Stimulated activated CD4-positive, alpha-beta T cell treated with anti-CD3 and anti-CD28 coated beads, Interleukin-2, amount 100 ng/mL, for 4 hours (primary cell): ENCODE measurements at regions not wholly inside any gene's neighbourhood (a gene's known extent, or its start where the extent isn't known, plus 50 kb on each side); places are given as distances from the start of the nearest gene placed in this dataset.

Experiments
- DNase-seq: peaks from one replicate; pipeline ENCODE4 v3.0.0-alpha.2; 2020; ENCODE audit warnings: low read depth

DNA sequence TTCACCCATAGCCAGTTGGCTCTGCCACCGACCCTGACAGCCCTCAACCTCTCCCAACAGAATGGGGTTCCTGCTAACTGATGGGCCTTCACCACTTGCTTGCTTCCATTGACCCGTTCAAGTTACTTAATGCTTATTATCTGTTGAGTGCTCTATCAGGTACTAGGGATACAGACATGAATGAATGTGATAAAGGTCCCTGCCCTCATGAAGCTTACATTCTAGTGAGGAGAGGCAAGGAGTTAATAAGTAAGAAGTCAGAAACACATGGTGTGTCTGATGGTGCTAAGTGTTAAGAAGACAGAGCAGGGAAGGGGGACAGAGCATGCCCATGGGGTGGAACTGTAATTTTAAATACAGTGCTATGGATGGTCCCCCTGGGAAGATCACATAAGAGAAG lies 107.5 kb upstream of the JUN start:
- DNase-seq = no peak

DNA sequence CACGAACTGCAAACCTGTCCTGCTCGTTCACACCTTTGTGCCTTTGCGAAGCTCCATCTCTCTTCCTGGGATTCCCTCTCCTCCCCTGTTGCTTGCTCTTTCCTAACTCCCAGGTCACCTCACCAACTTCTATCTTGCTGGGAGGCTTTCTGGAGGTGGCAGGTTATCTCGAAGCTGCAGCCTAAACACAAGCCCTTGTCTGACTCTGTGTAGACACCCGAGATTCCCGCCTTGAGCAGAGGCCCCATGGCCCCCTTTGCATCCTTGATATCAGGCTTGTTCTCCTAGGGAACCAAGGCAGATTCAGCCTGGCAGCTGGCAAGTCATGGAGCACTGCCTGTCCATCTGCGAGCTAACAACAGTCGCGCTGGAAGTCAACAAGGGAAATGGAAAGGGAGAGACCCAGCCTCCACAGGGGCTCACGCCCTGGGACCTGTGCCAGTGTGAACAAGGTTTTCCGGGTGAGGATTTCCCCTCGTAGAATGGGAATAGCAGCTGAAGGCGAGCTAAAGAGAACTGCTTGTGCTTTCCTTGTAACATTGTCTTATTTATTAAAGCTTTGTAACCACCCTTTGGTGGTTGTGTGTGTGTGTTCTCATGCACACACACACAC lies 109.5 kb upstream of the JUN start:
- DNase-seq = no peak

DNA sequence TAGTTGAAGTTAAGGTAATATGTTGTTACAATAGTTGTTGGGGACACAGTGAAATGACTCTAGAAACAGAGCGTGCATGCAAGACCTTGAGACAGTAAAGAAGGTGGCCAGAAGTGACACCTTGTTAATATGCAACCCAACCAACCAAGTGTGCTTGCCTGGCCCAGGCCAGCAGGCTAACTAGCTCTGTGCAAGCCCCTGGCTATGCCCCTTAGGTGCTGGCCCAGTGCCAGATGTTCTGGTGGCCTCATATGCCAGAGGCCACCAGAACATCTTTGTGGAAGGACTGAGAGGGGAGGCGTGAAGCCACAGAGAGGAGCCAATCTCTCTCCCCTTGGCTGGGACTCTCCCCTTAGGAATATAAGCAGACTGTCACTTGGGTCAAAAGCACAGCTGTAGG lies 111.2 kb upstream of the JUN start:
- no peak for DNase-seq

DNA sequence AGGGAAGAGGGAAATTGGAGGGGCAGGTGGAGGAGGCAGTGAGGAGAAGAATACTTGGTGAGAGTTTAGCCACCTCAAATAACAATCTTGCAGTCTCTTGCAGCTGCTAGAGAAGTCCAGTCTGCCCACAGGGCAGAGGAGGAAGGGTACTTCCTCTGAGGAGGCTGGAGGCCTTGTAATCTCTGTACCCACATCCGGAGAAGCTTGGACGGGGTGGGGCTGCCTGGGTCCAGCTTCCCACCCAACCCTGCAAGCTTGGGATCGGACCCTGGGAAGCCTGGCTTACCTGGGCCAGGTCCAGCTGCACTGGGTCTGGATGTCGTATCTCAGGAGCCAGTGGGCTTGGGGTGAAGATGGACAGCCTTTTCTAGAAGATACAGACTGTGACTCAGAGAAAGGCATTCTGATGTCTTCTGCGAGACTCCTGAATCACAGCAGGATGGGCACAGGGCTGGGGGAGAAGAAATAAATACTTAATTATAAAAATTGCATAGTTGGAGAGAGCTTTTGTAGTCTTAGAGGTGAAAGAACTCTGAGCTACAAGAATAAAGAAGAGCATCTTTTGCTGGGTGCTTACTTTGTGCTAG lies 111.8 kb upstream of the JUN start:
- DNase-seq = no peak

DNA sequence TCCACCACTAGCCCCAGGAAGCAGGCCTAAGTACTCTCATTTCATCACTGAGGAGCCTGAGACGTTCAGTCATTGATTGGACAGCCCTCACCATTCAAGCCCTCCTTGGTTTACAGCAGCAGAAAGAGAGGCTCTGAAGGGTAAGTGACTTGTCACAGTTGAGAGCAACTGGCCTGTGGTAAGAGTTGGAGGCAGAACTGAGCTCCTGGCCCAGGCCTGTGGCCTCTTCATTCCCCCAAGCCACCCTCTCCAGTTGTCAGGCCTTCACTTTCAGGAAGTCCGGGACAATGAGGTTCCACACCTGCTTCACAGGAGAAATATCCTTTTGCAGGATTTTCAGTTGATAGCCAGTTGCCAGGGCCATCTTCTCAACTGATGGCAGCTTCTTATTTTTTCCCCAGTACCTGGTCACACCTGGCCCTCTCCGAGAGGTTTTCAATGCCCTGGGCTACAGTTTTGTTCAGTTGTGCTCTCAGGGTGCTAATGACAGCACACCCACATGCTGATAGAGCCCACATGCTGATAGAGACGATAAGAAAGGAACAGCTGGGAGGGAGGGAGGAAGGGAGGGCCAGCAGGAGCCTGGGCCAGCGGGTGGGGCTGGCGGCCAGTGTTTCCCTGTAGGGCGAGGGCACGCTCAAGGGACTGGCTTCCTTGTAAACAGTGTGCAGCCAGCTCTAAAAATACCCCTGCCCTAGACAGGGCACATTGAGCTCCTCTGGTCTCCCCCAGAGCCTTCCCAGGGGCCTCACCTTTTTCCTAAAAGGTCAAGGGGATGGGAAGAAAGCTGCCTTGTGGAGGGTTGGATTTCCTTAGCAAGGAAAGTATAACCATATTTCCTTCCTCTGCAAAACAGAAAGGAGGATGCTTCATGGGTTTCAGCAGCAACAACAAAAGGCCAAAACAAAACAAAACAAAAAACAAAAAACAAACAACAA lies 112.7 kb upstream of the JUN start:
- DNase-seq = no peak

DNA sequence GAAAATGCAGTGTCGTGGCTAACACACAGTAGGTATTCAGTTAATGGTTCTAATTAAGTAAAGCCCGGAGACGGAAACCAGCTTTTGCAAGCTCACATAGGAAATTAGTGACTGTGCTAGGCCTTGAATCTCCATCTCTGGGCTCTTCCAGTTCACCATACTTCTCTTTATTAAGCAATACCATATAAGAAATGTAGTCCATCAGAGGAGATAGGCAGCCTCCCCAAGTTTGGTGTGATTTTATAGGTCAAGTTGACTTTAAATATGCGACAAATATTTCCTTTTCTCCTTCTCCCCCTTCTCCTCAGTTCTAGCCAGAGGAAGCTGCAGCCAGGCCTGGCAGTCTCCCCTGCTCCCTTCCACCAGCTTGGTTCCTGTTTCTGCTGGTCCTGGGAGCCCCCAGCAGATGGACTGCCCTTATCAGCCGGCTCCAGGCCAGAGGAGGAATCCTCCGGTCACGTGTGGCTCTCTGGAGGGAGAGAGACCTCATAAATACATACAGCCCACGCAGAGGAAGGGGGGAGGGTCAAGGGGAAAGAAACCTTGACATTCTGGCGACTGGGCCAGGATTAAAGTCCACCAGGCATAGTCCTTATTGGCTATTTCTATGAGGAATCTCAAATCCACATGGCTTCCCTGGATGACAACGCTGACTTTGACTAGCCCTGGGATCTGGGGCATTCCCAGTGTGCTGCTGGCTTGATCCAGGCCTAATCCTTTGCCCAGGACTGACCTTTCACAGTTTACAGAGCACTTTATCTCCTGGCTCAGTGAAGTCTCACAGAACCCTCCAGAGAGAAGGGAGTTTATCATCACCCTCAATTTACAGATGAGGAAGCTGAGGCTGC lies 115.1 kb upstream of the JUN start:
- no peak for DNase-seq

DNA sequence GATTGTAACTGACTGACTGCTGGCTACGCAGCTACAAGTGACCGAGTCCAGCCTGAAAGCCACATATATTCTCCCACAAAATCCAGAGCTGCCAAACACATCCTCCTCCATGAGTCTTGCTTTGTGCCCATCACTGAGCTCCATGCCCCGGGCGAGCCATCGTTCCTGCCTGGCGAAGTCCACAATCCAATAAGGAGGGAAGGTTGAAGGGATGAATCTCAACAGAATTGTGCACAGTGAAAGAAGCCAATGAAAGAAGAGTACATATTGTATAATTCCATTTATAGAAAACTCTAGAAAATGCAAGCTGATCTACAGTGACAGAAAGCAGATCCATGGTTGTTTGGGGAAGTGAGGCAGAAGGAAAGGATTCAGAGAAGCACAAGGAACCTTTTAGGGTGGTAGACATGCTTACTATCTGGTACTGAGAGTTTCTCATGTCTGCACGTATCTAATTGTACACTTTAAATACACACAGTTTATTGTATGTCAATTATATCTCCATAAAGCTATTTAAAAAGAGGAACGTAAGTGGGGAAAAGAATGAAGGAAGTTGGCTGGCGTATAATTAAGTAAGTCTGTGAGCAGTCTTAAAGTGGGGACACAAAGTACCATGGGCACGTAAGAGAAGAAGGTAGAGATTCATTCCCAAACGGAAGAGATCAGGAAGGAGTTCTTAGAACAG lies 115.9 kb upstream of the JUN start:
- DNase-seq = no peak

DNA sequence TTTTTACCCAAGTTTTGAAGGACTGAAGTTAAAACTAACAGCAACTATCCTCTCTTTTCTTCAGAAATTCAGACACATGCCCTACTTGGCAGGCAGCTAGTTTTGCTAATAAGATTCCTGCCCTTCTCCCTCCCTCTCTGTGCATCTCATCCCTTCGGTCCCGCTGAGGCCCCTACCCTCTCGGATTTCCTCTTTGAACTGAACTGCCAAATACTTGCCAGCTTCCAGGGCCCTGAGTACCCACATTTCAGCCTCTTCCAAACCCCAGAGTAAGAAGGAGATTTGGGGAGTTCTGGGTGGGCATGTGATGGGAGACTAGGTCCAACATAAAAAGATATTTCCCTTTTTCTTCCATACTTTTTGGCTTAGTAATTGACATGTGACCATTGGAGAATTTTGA lies 116.5 kb upstream of the JUN start:
- DNase-seq = no peak

DNA sequence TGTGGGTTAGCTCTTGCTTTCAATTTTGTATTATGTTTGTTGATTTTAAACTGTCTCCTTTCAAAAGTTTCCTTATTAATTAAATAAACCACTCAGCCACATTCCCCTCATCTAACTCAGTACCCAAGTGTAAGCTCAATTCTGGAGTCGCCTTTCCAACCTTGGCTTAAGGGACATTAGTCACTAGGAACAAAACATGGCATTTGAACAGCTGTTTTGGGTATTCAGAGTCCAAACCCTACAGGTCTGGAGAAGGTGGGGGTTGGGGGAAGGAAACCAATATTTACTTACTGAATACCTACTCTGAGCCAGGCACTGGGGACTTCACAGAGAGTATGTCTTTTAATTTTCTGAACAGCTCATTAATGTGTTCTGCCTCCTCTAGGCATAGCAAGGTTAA lies 117.2 kb upstream of the JUN start:
- no peak for DNase-seq

DNA sequence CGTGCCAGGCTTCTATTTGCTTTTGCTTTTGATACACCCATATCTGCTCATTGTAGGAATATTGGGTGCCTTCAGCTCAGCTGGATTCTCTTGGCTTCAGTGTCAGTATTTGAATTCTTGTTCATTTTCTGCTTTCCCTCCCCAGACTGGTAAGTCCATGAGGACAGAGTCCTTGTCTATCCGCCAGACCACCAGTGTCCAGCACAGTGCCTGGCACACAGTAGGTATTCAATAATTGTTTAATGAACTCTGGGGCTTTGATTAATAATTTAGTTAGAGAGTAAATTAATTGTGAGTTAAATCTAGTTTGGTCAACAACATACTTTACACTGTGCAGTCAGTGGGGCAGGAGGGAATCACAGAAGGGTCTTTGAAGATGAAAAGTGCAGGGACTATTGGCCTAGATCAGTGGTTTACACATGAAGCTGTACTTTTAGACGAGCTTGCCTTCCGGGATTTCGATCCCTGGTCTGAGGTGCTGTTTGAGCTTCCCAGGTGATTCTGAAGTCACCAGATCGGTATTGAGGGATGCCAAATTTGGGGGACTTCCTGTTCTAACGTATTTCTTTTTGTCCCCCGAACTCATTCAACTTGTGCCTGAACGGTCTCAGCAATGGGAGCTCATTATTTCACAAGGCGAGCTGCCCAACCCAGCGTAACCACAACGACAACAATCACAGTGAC lies 119.1 kb upstream of the JUN start:
- DNase-seq = no peak

DNA sequence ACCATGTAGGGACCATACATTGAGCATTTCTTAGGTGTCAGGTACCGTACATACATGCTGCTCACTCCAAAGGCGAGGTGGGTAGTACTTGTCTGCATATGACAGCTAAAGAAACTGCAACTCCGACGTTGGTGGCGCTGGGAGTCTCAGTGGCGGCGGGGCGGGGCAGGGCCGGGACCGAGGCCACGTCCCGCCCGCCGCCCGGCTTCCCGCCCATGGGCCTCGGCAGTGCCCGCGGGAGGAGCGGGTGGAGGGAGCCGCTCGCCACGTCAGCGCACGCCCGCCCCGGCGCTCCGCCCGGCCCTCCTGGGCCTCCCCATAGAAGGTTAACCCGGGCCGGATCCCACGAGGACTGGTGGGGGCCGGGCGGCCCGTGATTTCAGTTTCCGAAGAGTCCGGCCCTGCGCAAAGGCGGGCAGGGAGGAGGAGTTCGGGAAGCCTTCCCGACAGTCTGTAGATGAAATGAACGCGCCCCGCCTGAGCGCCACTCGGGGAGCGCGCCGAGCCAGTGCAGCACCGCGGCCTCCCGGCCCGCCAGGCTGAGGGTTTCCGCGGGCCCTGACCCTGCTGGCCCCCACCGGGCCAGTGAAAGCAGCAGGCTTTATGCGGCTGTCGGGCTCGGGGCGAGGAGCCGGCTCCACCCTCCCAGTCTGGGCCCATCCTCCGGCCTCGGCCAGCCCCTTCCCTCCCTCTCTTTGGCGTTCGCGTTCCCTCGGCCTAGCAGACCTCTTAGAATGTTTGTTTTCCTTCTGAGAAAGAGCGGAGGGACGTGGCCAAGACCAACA lies 119.9 kb upstream of the JUN start:
- peak; percentile 62 for DNase-seq

DNA sequence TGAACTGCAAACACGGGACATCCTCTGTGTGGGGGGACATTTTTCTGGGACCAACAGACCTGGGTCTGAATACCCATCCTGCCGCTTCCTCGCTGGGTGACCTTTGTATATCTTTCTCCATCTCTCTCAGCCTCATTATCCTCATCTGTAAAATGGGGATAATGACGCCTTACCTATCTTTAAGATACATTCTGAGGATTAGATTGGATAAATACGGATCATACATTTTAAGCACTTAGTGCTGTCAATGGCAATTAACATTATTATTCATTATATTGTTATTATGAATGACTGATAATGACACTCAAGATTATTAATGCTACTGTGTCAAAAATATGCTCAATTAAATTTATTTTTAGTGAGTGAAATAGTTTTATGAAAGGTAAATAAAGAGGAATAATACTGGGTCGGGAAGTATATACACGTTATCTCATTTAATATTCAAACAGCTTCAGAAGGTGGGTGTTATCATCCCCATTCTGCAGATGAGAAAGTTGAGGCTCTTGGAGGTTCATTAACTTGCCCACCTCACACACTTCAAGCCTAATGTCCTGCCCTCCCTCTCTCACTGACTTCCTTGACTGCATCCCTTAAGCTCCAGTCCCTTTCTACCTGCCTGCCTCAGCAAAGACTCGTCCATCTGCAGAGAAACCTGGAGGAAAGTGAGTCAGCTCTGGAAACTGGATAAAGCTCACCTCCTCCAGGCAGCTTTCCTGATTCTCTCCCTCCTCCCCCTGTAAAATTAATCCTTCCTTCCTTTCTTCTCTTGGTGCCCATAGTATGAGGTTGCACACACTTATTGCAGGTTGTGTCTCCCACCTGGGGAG lies 120.7 kb upstream of the JUN start:
- DNase-seq = no peak

DNA sequence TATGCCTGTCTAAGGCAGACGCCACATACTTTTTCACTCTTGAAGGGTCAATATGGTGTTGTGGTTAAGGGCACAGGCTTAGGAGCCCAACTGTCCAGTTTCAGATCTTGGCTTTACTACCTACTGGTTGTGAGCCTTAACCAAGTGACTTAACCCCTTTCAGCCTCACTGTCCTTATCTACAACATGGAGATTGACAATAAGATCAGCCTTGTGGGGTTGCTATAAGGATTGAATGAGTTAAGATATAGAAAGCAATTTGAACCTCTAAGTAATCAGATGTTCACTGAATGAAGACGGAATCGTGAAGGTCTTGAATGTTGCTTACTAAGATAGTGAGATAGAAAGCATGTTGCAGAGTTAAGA lies 121.3 kb upstream of the JUN start:
- no peak for DNase-seq

DNA sequence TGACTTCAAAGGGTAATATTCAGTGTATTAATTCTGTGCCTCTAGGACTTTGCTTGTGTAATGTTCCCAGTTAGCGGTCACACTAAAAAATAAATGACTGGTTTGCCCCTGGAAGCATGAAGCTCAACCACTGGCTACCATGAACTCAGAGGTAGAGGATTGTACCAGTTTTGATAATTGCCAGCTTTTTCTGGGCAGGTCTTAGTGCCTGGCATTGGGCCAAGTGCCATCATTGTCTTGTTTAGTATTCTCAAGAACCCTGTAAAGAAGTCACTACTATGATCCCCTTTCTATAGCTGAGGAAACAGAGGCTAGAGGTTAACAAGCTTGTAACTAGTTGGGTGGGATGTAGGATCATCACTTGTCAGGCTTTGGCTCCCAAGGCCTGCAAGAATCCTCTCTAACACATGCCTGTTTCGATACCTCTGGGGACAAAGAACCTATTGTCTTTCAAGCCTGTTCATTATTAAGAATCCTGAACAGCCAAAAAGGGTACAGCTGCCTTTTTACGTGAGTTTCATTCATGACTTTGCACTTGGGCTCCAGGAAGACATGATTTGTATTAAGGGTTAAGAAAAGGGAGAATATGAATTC lies 121.9 kb upstream of the JUN start:
- no peak for DNase-seq

DNA sequence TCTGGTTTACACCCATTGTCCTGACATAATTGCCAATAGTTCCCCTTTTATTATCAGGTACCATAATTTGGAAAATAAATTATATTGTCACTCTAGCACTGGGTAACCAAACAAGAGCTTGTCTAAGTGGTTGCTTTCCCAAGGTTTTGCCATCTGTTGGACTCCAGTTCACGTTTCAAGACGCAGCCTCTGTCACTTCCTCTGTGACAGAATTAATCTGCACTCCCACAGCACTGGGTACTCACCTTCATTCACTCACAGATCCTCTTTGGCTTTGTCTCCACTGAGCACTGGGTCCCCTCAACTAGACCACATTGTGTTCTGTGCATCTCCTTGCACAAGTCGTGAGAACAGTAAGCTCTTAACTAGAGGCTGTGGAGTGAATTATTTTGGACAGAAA lies 123.6 kb upstream of the JUN start:
- no peak for DNase-seq

DNA sequence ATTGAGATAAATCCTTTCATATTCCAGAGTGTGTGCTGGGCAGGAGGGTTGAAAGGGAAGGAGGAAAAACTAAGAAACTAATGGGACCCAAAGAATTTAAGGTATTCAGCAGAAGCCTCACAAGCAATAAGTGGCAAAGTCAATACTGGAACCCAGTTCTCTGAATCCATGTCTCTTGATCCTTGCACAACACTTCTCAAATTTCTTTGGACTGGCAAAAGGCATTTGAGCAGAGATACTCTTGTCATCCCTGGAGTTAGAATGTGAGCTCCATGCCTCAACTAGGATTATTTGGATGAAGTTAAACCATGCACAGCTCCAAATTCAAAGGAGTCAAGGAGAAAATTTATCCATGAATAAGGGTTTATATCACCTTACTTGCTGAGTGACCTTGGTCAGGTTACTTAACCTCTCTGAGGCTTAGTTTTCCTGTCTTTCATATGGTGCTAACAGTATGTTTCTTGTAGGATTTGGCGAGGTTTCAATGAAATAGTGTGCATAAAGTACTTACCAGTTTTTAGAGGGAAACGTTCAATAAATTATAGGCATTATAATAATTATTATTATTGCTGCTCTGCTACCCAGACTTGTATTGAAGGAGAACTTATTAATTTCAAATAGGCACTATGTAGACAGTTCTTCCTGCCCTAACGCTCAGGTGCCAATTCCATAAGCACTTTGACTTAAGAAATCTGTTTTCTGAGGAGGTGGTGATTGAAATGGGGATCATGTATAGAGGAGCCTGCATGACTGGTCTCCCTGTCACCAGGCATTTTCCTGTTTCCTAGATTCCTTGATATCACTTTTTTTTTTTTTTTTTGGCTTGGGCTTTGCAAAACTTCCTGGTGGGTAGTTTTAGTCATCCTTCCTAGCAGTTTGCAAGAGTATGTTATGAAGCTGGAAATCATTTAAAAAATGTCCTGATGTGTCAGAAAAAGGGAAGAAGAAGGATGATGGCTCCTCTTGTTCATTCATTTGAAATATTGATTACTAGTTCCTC lies 125.0 kb upstream of the JUN start:
- DNase-seq = no peak

DNA sequence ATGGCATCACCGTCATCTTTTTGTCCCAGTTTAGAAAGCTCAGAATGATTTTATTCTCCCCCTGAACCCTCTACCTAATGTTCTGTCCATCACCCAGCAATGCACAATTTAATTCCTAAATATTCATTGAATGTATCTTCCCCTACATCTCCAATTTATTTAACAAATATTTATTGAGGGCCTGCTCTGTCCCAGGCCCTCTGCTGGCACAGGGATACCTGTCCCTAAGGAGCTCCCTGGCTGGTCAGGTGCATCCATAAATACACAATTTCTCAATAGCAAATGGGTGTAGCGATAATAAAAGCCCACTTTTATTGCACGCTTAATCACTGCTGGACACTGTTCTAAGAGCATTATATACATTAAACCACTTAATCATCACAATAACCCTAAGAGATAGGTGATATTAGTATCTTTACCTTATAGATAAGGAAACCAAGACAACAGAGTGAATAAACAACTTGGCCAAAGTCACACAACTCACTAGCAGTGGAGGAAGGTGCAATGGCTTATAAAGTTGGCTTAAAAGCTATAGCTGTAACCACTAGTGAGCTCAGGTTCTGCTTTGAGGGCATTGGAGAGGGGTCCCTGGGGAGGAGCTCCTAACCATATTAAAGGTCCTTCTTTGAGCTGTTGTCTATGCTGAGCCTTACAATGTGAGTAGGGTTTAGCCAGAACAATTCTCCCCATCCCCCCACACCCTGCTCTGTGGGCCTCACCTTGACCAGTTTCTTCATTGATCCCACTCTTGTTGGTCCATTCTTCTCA lies 126.3 kb upstream of the JUN start:
- DNase-seq = no peak
